ENCODE measurements at regions not wholly inside any gene's neighbourhood (a gene's known extent, or its start where the extent isn't known, plus 50 kb on each side); places are given as distances from the start of the nearest gene placed in this dataset.
"Not testable (repeated sequence)": the region's sequence is repeated elsewhere in the genome, so short reads cannot be mapped to it uniquely, and the experiment has no call there.

DNA sequence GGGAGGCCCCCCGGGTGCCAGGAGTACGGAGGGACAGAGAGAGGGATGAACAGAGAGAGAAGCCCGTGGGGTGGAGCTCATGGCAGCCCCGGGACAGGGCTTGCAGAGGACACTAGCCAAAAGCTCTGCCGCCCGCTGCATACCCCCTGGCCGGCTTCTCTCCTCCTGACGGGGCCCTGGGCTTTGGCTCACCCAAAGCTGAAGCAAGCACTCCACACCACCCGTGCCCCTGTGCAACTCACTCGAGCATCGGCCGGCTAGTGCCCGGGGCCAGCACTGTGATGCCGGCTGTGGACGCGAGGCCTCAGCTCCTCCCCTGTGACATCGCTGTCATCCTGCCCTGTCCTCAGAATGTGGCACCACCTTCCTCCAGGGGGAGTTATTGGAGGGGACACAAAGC, 429.6 kb downstream of the BRD1 start:
- Histone ChIP-seq H3K4me3 (no peak overlapping the region), H3K4me1 (no peaks in the 10 kb centered on the region), H3K27ac (no peak overlapping the region), H3K36me3 (no peaks in the 10 kb centered on the region), H3K9me3 (no peaks in the 10 kb centered on the region), H3K27me3 (peaks cover 0 to 31% (median 0%) of the 10 kb centered on the region in 4 donors)
- intact Hi-C loops (cut with DNase I), result no loop called here
- TF ChIP-seq, protein P1, sequence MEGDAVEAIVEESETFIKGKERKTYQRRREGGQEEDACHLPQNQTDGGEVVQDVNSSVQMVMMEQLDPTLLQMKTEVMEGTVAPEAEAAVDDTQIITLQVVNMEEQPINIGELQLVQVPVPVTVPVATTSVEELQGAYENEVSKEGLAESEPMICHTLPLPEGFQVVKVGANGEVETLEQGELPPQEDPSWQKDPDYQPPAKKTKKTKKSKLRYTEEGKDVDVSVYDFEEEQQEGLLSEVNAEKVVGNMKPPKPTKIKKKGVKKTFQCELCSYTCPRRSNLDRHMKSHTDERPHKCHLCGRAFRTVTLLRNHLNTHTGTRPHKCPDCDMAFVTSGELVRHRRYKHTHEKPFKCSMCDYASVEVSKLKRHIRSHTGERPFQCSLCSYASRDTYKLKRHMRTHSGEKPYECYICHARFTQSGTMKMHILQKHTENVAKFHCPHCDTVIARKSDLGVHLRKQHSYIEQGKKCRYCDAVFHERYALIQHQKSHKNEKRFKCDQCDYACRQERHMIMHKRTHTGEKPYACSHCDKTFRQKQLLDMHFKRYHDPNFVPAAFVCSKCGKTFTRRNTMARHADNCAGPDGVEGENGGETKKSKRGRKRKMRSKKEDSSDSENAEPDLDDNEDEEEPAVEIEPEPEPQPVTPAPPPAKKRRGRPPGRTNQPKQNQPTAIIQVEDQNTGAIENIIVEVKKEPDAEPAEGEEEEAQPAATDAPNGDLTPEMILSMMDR (IDR thresholded peaks at IDR 0.05), result no peak
- TF ChIP-seq POLR2A (IDR thresholded peaks at IDR 0.05), result no peak
- DNase-seq, result no peak
- whole genome bisulfite sequencing, 2 donors, result 63 to 76% methylated on average over 6 to 9 of the region's 17 CpGs

DNA sequence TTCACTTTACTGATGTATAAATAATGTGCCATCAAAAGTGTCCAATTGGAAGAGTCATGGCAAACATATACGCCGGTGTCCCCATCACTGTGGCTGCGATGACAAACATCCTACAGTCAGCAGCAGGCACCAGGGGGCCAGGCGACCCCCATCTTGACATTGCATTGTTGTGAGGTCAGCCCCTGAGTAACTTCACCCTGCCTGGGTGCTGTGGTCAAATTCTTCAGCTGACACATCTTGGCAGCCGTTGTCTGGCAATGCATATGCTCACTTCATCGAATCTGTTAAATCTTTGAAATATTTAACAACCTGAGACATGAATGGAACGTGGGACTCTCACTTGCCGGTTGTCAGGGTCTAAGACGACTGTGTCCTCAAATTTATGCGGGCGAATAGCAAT, 430.9 kb downstream of the BRD1 start:
- 69 to 76% methylated on average over 10 to 11 of the region's 11 CpGs for WGBS, 2 donors
- Histone ChIP-seq H3K27ac (no peak overlapping the region), H3K36me3 (no peaks in the 10 kb centered on the region), H3K27me3 (peaks cover 0 to 44% (median 0%) of the 10 kb centered on the region in 4 donors), H3K4me3 (no peak overlapping the region), H3K4me1 (no peaks in the 10 kb centered on the region), H3K9me3 (no peaks in the 10 kb centered on the region)
- intact Hi-C loops (cut with DNase I), result no loop called here
- no peak for TF ChIP-seq POLR2A (IDR thresholded peaks at IDR 0.05)
- TF ChIP-seq, protein P1 (IDR thresholded peaks at IDR 0.05), result no peak
- DNase-seq, result no peak

DNA sequence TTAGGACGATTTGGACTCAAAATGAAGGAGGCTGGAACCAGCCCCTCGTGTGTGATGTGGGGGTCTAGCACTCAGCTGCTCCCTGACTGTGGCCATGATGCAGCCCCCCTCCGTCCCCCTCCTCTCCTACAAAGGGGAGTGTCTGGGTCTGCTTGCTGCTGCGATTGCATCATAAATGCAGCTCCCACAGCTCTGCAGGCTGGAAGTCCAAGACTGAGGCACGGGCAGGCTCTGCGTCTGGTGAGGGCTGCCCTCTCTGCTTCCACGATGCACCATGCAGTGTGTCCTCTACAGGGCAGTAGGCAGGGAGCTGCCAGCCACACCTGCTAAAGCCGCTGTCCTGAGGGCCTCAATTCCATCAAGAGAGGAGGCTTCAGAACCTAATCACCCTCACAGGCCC, 432.1 kb downstream of the BRD1 start:
- H3K36me3 ChIP-seq, result no peaks in the 10 kb centered on the region
- no peaks in the 10 kb centered on the region for H3K9me3 ChIP-seq
- no peak for TF ChIP-seq POLR2A (IDR thresholded peaks at IDR 0.05)
- TF ChIP-seq, protein P1 (IDR thresholded peaks at IDR 0.05), result no peak
- H3K27ac ChIP-seq, result no peak overlapping the region
- no peak for DNase-seq
- H3K4me1 ChIP-seq, result no peaks in the 10 kb centered on the region
- peaks cover 0 to 42% (median 0%) of the 10 kb centered on the region in 4 donors for H3K27me3 ChIP-seq
- WGBS, 2 donors, result 80 to 83% methylated on average over 1 to 4 of the region's 8 CpGs
- intact Hi-C loops (cut with DNase I), result no loop called here
- H3K4me3 ChIP-seq, result no peak overlapping the region

DNA sequence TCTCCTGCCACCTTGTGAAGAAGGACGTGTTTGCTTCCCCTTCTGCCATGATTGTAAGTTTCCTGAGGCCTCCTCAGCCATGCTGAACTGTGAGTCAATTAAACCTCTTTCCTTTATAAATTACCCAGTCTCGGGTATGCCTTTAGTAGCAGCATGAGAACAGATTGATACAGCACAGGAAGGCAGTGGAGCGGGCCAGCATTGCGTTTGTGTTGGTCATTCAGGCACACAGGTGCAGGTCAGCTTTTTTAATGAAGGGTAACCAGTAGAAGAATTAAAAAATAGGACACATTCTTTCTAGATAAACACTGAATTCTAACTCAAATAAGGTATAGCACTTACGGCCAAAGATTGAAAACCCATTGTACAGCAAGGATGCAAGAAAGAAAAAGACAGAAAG, 432.6 kb downstream of the BRD1 start:
- H3K36me3 ChIP-seq; H3K4me3 ChIP-seq; intact Hi-C loops (cut with DNase I); H3K27ac ChIP-seq; H3K4me1 ChIP-seq; H3K9me3 ChIP-seq; DNase-seq: not testable (repeated sequence)
- H3K27me3 ChIP-seq, result peaks cover 0 to 39% (median 0%) of the 10 kb centered on the region in 4 donors
- WGBS, 2 donors, result 69 to 87% methylated on average over 5 of the region's 5 CpGs

DNA sequence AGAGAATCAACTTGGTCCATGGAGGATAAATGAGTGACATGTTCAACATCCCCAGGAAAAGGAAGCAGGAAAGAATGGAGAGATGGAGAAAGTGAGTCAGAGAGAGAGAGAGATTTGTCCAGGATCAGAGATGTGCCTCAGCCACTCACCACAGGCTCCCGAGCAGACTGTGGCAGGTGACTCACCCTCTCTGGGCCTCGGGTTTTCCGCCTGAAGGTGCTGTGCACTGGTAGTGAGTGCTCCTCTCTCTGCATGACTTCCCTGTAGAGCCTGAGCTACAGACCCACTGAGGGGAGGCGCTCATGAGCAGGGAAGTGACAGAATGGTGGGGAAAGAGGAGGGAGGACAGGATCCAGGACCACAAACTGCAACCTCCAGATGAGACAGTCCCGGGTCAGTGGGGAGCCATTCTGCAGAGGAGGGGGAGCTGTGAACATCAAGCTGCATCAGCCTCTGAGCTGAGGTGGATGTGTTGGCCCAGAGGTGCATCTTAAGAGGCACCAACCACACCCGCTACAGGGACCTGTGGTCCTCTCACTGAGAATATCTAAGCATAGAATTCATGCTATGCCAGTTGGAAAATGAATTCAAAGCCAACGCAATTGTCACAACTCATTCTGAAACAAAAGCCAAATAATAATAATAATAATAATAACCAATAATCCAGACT, 433.4 kb downstream of the BRD1 start:
- intact Hi-C loops (cut with DNase I), result no loop called here
- 57 to 63% methylated on average over 5 to 6 of the region's 7 CpGs for WGBS, 2 donors
- H3K27ac ChIP-seq, result no peak overlapping the region
- no peaks in the 10 kb centered on the region for H3K36me3 ChIP-seq
- no peaks in the 10 kb centered on the region for H3K9me3 ChIP-seq
- no peak for DNase-seq
- H3K4me1 ChIP-seq, result no peaks in the 10 kb centered on the region
- TF ChIP-seq, protein P1 (IDR thresholded peaks at IDR 0.05), result no peak
- TF ChIP-seq POLR2A (IDR thresholded peaks at IDR 0.05), result no peak
- H3K27me3 ChIP-seq, result peaks cover 0 to 32% (median 0%) of the 10 kb centered on the region in 4 donors
- H3K4me3 ChIP-seq, result no peak overlapping the region

DNA sequence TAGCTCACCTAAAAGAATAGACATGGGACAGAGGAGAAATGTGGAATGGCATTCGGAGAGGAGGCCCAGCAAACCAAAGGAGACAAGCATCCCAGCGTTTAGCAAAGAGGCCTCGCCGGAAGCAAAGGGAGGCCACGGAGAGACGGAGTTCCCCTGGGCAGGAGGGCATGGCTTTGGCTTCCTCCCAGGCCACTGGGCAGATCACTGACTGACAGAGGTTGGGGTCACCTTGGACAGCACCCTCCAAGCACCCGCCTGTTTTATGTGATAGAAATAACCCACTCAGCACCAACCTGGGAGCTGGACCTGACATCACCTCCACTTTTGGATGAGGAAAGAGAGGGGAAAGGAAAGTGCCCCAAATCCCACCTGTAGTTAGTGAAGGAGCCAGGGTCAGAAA, 434.1 kb downstream of the BRD1 start:
- TF ChIP-seq, protein P1 (IDR thresholded peaks at IDR 0.05), result no peak
- no peak for DNase-seq
- WGBS, 2 donors, result 81 to 92% methylated on average over 5 to 6 of the region's 7 CpGs
- Histone ChIP-seq H3K36me3 (no peaks in the 10 kb centered on the region), H3K9me3 (no peaks in the 10 kb centered on the region), H3K4me1 (no peaks in the 10 kb centered on the region), H3K27ac (no peak overlapping the region), H3K4me3 (no peak overlapping the region), H3K27me3 (peaks cover 0 to 32% (median 0%) of the 10 kb centered on the region in 4 donors)
- intact Hi-C loops (cut with DNase I), result no loop called here

All from esophagus squamous epithelium (tissue), 5 donors.